Bronchial epithelial cell (primary cell): ENCODE measurements at regions not wholly inside any gene's neighbourhood (a gene's known extent, or its start where the extent isn't known, plus 50 kb on each side); places are given as distances from the start of the nearest gene placed in this dataset.

Source experiments
- DNase-seq: peaks from one replicate; pipeline ENCODE4 v3.0.0-alpha.2; 2010; ENCODE audit warnings: low read depth
- FAIRE-seq: peaks from 2 replicates; lab custom pipeline; 2011; peaks lifted over from hg19 to GRCh38; lab: Jason Lieb, UNC
- H3K27me3 ChIP-seq: 2 replicates; pipeline ENCODE4 v1.5.1; 2011; ENCODE audit warnings: low read length; ENCODE audit not compliant: control insufficient read depth, insufficient read depth
- H3K36me3 ChIP-seq: 2 replicates; pipeline ENCODE4 v1.5.1; 2011; ENCODE audit warnings: low read length; ENCODE audit not compliant: control insufficient read depth, insufficient read depth
- H3K4me3 ChIP-seq: 2 replicates; pipeline ENCODE4 v1.5.1; 2011; ENCODE audit warnings: mild to moderate bottlenecking, low read depth, low read length, control low read depth
- CTCF ChIP-seq: IDR thresholded peaks from 2 replicates; pipeline ENCODE4 v1.5.1; 2011; ENCODE audit warnings: mild to moderate bottlenecking, moderate library complexity, low read length, control low read depth, inconsistent platforms; ENCODE audit not compliant: insufficient read depth, severe bottlenecking

- FAIRE-seq (no peak), DNase-seq (peak; percentile 67)
- Histone ChIP-seq H3K27me3 (no peaks in the 10 kb centered on the region), H3K4me3 (no peak overlapping the region), H3K36me3 (no peaks in the 10 kb centered on the region)
- TF ChIP-seq CTCF, result no peak
Measured at GRCh38 chr6:79301290-79301689, 66.8 kb upstream of the HMGN3 start.

- no peaks in the 10 kb centered on the region for H3K27me3 ChIP-seq
- DNase-seq (peak; percentile 37), FAIRE-seq (no peak)
- no peaks in the 10 kb centered on the region for H3K36me3 ChIP-seq
- TF ChIP-seq CTCF, result no peak
- no peak overlapping the region for H3K4me3 ChIP-seq
Measured at GRCh38 chr6:79296211-79296610, 61.7 kb upstream of the HMGN3 start.
